ENCODE measurements at regions not wholly inside any gene's neighbourhood (a gene's known extent, or its start where the extent isn't known, plus 50 kb on each side); places are given as distances from the start of the nearest gene placed in this dataset.

DNA sequence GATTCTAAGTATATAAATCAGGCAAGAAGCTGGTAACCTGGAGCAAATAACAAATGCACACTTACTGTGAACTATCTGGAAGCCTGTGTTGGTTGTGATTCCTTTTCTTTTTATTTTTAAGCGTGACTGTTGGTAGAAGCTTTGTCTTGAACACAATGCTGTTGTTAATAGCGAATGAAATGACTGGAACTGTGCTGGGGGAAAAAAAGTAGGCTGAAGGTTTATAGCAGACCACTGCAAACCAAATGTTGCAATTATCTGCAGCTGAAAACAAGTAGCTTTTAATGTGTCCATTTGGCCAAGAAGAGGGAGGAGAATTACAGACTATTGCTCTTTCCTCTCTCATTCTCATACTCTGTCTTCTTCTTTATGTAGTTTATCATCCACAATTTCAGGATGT is 184.5 kb upstream of the DNAJC19 start:
- Histone ChIP-seq H3K4me3 (ENCODE audit: low read length in 2 of 2) (no peak overlapping the region), H3K36me3 (ENCODE audit: control insufficient read depth in 2 of 2, insufficient read depth in 2 of 2, low read length in 2 of 2) (no peaks in the 10 kb centered on the region), H3K27ac (ENCODE audit: low read length) (no peak overlapping the region), H3K27me3 (ENCODE audit: control insufficient read depth in 1 of 2, insufficient read depth in 2 of 2, low read length in 2 of 2) (no peaks in the 10 kb centered on the region), H3K4me1 (ENCODE audit: control insufficient read depth, insufficient read depth, low read length) (no peaks in the 10 kb centered on the region), H3K9me3 (ENCODE audit: control insufficient read depth in 2 of 2, low read length in 2 of 2) (no peaks in the 10 kb centered on the region), H3K9ac (ENCODE audit: low read length in 2 of 2) (no peak overlapping the region)

DNA sequence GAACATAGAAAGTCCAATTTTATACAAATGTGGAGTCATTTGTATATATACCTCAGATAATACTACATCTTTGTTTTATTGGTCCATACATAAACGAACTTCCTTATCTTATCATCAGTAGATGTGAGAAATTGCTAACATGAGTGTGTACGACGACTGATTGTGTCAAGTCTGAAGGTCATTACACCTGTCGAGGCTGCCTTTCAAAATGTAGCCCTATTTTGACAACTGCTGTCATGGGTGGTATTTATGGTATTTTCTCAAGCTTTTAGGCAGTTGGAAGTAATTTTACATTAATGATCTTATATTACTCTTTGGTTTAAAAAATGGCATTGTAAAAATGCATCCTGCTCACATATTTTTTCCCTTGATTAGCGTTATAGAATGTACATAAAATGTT is 183.7 kb upstream of the DNAJC19 start:
- H3K4me3 ChIP-seq (ENCODE audit: low read length in 2 of 2): no peak overlapping the region
- no peaks in the 10 kb centered on the region for H3K27me3 ChIP-seq (ENCODE audit: control insufficient read depth in 1 of 2, insufficient read depth in 2 of 2, low read length in 2 of 2)
- H3K9ac ChIP-seq (ENCODE audit: low read length in 2 of 2): no peak overlapping the region
- H3K27ac ChIP-seq (ENCODE audit: low read length): no peak overlapping the region
- H3K4me1 ChIP-seq (ENCODE audit: control insufficient read depth, insufficient read depth, low read length): no peaks in the 10 kb centered on the region
- H3K36me3 ChIP-seq (ENCODE audit: control insufficient read depth in 2 of 2, insufficient read depth in 2 of 2, low read length in 2 of 2): no peaks in the 10 kb centered on the region
- no peaks in the 10 kb centered on the region for H3K9me3 ChIP-seq (ENCODE audit: control insufficient read depth in 2 of 2, low read length in 2 of 2)

DNA sequence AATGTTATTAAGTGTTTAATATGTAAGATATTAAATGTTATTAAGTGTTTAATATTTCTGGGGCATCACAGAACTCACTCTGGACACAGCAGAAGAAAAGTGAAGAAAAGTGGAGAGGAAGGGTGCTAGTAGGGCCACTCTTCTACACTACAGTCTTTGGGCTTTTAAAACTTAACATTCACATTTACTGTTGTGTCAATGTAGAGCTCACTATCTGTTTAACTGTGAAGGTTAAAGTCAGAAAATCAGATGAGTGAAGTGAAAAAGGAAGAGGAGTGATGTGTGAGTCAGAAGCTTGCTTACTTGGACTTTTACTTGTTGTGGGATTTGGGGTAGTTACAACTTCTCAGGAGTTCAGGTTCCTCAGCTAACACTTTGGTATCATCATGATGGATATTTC is 145.3 kb upstream of the DNAJC19 start:
- Histone ChIP-seq H3K27ac (ENCODE audit: low read length) (no peak overlapping the region), H3K36me3 (ENCODE audit: control insufficient read depth in 2 of 2, insufficient read depth in 2 of 2, low read length in 2 of 2) (no peaks in the 10 kb centered on the region), H3K4me1 (ENCODE audit: control insufficient read depth, insufficient read depth, low read length) (no peaks in the 10 kb centered on the region), H3K9ac (ENCODE audit: low read length in 2 of 2) (no peak overlapping the region), H3K9me3 (ENCODE audit: control insufficient read depth in 2 of 2, low read length in 2 of 2) (no peaks in the 10 kb centered on the region), H3K27me3 (ENCODE audit: control insufficient read depth in 1 of 2, insufficient read depth in 2 of 2, low read length in 2 of 2) (no peaks in the 10 kb centered on the region), H3K4me3 (ENCODE audit: low read length in 2 of 2) (no peak overlapping the region)

DNA sequence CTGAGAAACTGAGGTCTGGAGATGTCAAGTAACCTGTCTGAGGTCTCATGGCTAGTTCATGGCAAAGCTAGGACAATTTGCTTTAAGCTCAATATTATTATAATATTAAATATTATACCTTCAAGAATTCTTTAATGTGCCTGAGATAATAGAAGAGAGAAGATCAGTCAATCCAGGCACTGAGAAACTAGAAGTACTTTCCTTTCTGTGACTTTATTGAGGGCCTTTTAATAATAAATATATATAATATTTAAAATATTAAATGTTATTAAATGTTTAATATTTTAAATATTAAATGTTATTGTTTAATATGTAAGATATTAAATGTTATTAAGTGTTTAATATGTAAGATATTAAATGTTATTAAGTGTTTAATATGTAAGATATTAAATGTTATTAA is 144.3 kb upstream of the DNAJC19 start:
- H3K27ac ChIP-seq (ENCODE audit: low read length): no peak overlapping the region
- H3K4me3 ChIP-seq (ENCODE audit: low read length in 2 of 2): no peak overlapping the region
- no peaks in the 10 kb centered on the region for H3K27me3 ChIP-seq (ENCODE audit: control insufficient read depth in 1 of 2, insufficient read depth in 2 of 2, low read length in 2 of 2)
- no peaks in the 10 kb centered on the region for H3K4me1 ChIP-seq (ENCODE audit: control insufficient read depth, insufficient read depth, low read length)
- H3K9me3 ChIP-seq (ENCODE audit: control insufficient read depth in 2 of 2, low read length in 2 of 2): no peaks in the 10 kb centered on the region
- H3K9ac ChIP-seq (ENCODE audit: low read length in 2 of 2): no peak overlapping the region
- no peaks in the 10 kb centered on the region for H3K36me3 ChIP-seq (ENCODE audit: control insufficient read depth in 2 of 2, insufficient read depth in 2 of 2, low read length in 2 of 2)

DNA sequence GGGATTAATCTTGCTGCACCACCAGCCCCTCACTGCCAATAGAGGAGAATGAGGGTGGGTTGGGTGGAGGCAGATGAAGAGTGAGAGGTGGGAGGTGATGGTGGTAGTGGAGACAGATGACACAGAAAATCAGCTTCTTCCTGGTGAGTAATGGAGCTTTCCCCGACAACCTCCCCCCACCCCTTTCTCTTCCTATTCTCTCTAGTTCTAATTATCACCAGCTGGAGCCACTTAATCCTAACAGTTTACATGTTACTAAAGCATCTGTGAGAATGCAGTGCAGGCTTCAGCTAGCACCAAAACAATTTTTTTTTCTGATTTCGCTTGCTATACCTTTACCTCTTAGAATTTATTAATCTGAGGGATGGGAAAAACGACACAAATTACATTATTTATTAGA is 116.1 kb upstream of the DNAJC19 start:
- H3K27ac ChIP-seq (ENCODE audit: low read length): no peak overlapping the region
- H3K4me1 ChIP-seq (ENCODE audit: control insufficient read depth, insufficient read depth, low read length): no peaks in the 10 kb centered on the region
- no peaks in the 10 kb centered on the region for H3K9me3 ChIP-seq (ENCODE audit: control insufficient read depth in 2 of 2, low read length in 2 of 2)
- no peak overlapping the region for H3K4me3 ChIP-seq (ENCODE audit: low read length in 2 of 2)
- no peak overlapping the region for H3K9ac ChIP-seq (ENCODE audit: low read length in 2 of 2)
- no peaks in the 10 kb centered on the region for H3K36me3 ChIP-seq (ENCODE audit: control insufficient read depth in 2 of 2, insufficient read depth in 2 of 2, low read length in 2 of 2)
- no peaks in the 10 kb centered on the region for H3K27me3 ChIP-seq (ENCODE audit: control insufficient read depth in 1 of 2, insufficient read depth in 2 of 2, low read length in 2 of 2)

DNA sequence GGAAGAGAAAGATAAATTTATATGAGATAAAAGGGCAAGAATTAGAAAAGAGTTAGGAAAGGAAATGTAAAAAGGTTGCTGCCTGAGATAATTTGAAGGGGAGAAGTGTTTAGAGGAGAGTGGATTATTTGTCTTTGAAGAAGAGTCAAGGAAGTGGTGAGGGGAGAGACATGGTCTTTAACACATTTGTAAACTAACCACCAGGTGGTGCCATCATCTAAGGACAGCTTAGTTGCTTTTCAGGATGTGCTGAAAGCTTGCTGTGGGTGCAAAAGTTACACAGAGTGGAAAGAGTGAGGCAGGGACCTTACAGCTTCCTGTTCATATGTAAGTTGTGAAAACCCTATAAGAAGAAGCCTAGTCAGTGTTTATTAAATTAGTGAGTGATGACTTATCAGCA is 114.1 kb upstream of the DNAJC19 start:
- Histone ChIP-seq H3K9me3 (ENCODE audit: control insufficient read depth in 2 of 2, low read length in 2 of 2) (no peaks in the 10 kb centered on the region), H3K4me3 (ENCODE audit: low read length in 2 of 2) (no peak overlapping the region), H3K9ac (ENCODE audit: low read length in 2 of 2) (no peak overlapping the region), H3K27ac (ENCODE audit: low read length) (no peak overlapping the region), H3K36me3 (ENCODE audit: control insufficient read depth in 2 of 2, insufficient read depth in 2 of 2, low read length in 2 of 2) (no peaks in the 10 kb centered on the region), H3K4me1 (ENCODE audit: control insufficient read depth, insufficient read depth, low read length) (no peaks in the 10 kb centered on the region), H3K27me3 (ENCODE audit: control insufficient read depth in 1 of 2, insufficient read depth in 2 of 2, low read length in 2 of 2) (no peaks in the 10 kb centered on the region)

DNA sequence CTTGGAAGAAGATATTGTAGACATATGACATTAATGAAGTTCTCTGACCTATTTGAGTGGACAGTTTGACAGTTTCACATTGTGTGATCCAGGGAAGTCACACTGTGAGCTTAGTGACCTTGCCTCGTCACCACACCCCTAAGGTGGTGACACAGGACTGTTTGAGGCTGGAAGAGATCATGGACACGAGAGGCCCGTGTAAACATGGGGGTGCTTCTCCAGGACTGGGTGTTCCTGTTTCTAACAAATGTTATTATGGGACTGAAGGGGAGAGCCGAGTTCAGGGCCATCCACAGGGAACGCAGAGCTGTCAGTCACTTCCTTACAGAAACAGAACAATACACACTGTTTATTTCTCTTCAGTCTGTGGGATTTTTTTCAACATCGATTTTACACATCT is 96.5 kb upstream of the DNAJC19 start:
- Histone ChIP-seq H3K9ac (ENCODE audit: low read length in 2 of 2) (no peak overlapping the region), H3K4me1 (ENCODE audit: control insufficient read depth, insufficient read depth, low read length) (no peaks in the 10 kb centered on the region), H3K36me3 (ENCODE audit: control insufficient read depth in 2 of 2, insufficient read depth in 2 of 2, low read length in 2 of 2) (no peaks in the 10 kb centered on the region), H3K9me3 (ENCODE audit: control insufficient read depth in 2 of 2, low read length in 2 of 2) (no peaks in the 10 kb centered on the region), H3K27me3 (ENCODE audit: control insufficient read depth in 1 of 2, insufficient read depth in 2 of 2, low read length in 2 of 2) (no peaks in the 10 kb centered on the region), H3K27ac (ENCODE audit: low read length) (no peak overlapping the region), H3K4me3 (ENCODE audit: low read length in 2 of 2) (no peak overlapping the region)

DNA sequence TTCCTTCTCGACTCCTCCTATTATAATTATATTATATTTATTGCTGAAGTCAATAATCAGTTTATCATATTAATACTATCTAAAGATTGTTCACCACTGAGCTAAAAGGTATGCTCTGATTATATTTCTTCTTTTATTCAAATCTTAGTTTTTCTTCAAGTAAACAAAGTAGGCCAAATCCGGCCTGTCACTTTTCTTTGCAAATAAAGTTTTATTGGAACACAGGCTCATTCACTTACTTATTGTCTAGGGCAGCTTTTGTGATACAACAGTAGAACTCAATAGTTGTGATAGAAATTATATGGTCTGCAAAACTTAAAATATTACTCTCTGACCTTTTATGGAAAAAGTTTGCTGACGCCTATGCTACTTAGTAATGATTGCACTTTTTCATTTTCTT is 92.4 kb upstream of the DNAJC19 start:
- H3K27ac ChIP-seq (ENCODE audit: low read length): no peak overlapping the region
- no peaks in the 10 kb centered on the region for H3K36me3 ChIP-seq (ENCODE audit: control insufficient read depth in 2 of 2, insufficient read depth in 2 of 2, low read length in 2 of 2)
- no peaks in the 10 kb centered on the region for H3K9me3 ChIP-seq (ENCODE audit: control insufficient read depth in 2 of 2, low read length in 2 of 2)
- no peak overlapping the region for H3K4me3 ChIP-seq (ENCODE audit: low read length in 2 of 2)
- no peak overlapping the region for H3K9ac ChIP-seq (ENCODE audit: low read length in 2 of 2)
- H3K27me3 ChIP-seq (ENCODE audit: control insufficient read depth in 1 of 2, insufficient read depth in 2 of 2, low read length in 2 of 2): no peaks in the 10 kb centered on the region
- no peaks in the 10 kb centered on the region for H3K4me1 ChIP-seq (ENCODE audit: control insufficient read depth, insufficient read depth, low read length)

DNA sequence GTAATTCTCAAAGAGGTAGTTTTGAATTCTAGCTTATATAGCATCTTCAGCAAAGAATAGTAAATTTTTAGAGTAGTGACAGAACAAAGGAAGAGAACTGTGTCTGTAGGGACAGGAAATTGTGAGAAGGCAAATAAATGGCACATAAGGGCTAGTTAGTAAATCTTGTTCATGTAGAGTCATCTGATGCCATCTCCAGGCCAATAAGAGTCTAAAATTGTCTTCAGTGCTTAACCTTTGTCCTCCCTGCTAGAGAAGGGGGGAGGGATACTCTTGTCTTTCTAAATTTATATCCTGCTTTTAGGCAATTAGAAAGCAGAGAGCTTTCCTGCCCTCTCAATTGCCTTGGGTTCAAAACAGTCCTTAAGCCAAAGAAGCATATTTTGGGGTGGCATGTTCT is 87.0 kb upstream of the DNAJC19 start:
- Histone ChIP-seq H3K4me3 (ENCODE audit: low read length in 2 of 2) (no peak overlapping the region), H3K27ac (ENCODE audit: low read length) (no peak overlapping the region), H3K9ac (ENCODE audit: low read length in 2 of 2) (no peak overlapping the region), H3K36me3 (ENCODE audit: control insufficient read depth in 2 of 2, insufficient read depth in 2 of 2, low read length in 2 of 2) (no peaks in the 10 kb centered on the region), H3K4me1 (ENCODE audit: control insufficient read depth, insufficient read depth, low read length) (no peaks in the 10 kb centered on the region), H3K9me3 (ENCODE audit: control insufficient read depth in 2 of 2, low read length in 2 of 2) (no peaks in the 10 kb centered on the region), H3K27me3 (ENCODE audit: control insufficient read depth in 1 of 2, insufficient read depth in 2 of 2, low read length in 2 of 2) (no peaks in the 10 kb centered on the region)

DNA sequence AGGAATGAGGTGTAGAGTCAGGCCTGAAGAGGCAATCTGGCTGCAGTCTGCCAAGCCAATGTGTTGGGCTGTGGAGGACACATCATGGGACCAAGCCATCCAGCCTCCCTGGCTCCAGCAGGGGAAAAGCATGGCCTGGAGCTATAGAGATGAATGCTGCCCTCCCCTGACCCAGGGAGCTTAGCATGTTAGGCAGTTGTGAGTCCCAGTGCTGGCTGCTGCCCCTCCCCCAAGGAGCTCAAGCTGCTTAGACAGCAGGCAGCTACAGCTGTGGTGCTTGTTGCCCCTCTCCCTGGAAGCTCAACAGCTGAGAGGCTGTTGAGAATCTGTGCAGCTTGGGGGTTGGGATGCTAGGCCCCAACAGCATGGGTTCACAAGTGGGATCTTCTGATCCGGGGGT is 85.6 kb upstream of the DNAJC19 start:
- H3K4me1 ChIP-seq (ENCODE audit: control insufficient read depth, insufficient read depth, low read length): no peaks in the 10 kb centered on the region
- no peaks in the 10 kb centered on the region for H3K9me3 ChIP-seq (ENCODE audit: control insufficient read depth in 2 of 2, low read length in 2 of 2)
- H3K4me3 ChIP-seq (ENCODE audit: low read length in 2 of 2): no peak overlapping the region
- H3K36me3 ChIP-seq (ENCODE audit: control insufficient read depth in 2 of 2, insufficient read depth in 2 of 2, low read length in 2 of 2): no peaks in the 10 kb centered on the region
- no peak overlapping the region for H3K9ac ChIP-seq (ENCODE audit: low read length in 2 of 2)
- no peaks in the 10 kb centered on the region for H3K27me3 ChIP-seq (ENCODE audit: control insufficient read depth in 1 of 2, insufficient read depth in 2 of 2, low read length in 2 of 2)
- H3K27ac ChIP-seq (ENCODE audit: low read length): no peak overlapping the region

DNA sequence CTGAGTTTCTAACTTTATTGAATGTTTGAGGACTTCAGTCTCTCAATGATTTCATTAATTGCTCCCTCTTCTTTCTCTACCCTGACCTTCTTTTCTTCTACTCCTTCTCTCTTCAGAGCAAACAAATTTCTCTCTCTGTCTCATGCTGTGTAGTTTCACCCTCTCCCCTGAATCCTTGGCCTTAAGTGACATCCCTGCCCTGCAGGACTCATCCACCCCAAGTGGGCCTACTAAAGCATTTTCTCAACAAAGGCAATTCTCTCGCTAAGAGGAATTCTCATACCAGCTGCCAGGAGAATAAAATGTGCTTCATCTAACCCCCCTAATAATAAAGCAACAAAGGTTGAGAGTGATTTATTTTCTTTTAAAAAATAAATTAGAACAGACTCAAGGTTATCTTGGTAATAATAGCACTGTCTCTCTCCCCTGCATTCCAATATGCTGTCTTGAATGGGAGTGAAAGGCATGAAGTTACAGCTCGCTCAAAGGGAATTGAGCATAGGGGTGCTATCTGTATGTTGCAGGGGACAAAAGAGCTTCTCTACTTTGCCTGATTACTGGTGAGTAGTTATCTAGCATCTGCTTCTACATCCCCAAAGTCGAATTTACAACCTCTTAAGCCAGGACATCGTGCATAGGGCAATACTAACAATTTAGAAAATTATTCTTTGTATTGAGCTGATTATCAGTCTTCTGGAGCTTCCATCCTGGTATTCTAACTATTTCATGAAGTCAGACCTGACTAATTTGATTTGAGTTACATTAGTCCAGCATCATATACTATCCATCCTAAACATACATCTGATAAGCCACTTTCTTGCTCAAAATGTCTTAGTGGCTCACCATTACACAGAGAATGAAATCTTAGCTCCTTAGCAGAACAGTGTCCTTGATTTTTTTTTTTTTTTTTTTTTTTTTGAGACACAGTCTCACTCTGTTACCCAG is 76.9 kb upstream of the DNAJC19 start:
- no peak overlapping the region for H3K9ac ChIP-seq (ENCODE audit: low read length in 2 of 2)
- H3K4me1 ChIP-seq (ENCODE audit: control insufficient read depth, insufficient read depth, low read length): no peaks in the 10 kb centered on the region
- H3K36me3 ChIP-seq (ENCODE audit: control insufficient read depth in 2 of 2, insufficient read depth in 2 of 2, low read length in 2 of 2): no peaks in the 10 kb centered on the region
- H3K9me3 ChIP-seq (ENCODE audit: control insufficient read depth in 2 of 2, low read length in 2 of 2): no peaks in the 10 kb centered on the region
- H3K27me3 ChIP-seq (ENCODE audit: control insufficient read depth in 1 of 2, insufficient read depth in 2 of 2, low read length in 2 of 2): no peaks in the 10 kb centered on the region
- H3K27ac ChIP-seq (ENCODE audit: low read length): no peak overlapping the region
- no peak overlapping the region for H3K4me3 ChIP-seq (ENCODE audit: low read length in 2 of 2)

Data from stomach smooth muscle (tissue), 2 donors.